CD14-positive monocyte (primary cell): ENCODE measurements at regions not wholly inside any gene's neighbourhood (a gene's known extent, or its start where the extent isn't known, plus 50 kb on each side); places are given as distances from the start of the nearest gene placed in this dataset.

Source experiments
- DNase-seq, 3 donors: peaks; one replicate each; pipeline ENCODE4 v3.0.0-alpha.2; 2011 to 2022
- H2AFZ ChIP-seq: 2 replicates; pipeline ENCODE4 v1.6.0; 2012; ENCODE audit warnings: mild to moderate bottlenecking, low read depth, low read length, inconsistent platforms; ENCODE audit not compliant: insufficient read depth, poor library complexity, severe bottlenecking
- H3K27ac ChIP-seq, 2 donors: 1 replicate in 1 of 2; 2 replicates in 1 of 2; pipeline ENCODE4 v1.5.1; 2012 to 2013; ENCODE audit warnings: low read length in 2 of 2, control low read depth in 1 of 2, inconsistent platforms in 1 of 2, low read depth in 1 of 2, mild to moderate bottlenecking in 1 of 2
- H3K27me3 ChIP-seq, 2 donors: one replicate each; pipeline versions ENCODE4 v1.6.0 to v1.6.1; 2011 to 2013; ENCODE audit warnings: low read length in 2 of 2; ENCODE audit not compliant: control insufficient read depth in 2 of 2, insufficient read depth in 2 of 2
- H3K36me3 ChIP-seq, 2 donors: replicated peaks in 1 of 2; 1 replicate in 1 of 2; 2 replicates in 1 of 2; pipeline versions ENCODE4 v1.5.1 to v1.6.1; 2012 to 2013; ENCODE audit warnings: low read length in 2 of 2, control low read depth in 1 of 2, inconsistent platforms in 1 of 2, mild to moderate bottlenecking in 1 of 2; ENCODE audit not compliant: insufficient read depth in 2 of 2, control insufficient read depth in 1 of 2
- H3K4me1 ChIP-seq, 2 donors: 1 replicate in 1 of 2; 2 replicates in 1 of 2; pipeline versions ENCODE4 v1.5.1 to v1.6.1; 2012 to 2013; ENCODE audit warnings: low read length in 2 of 2, control low read depth in 1 of 2, inconsistent platforms in 1 of 2, mild to moderate bottlenecking in 1 of 2, moderate library complexity in 1 of 2; ENCODE audit not compliant: insufficient read depth in 2 of 2, control insufficient read depth in 1 of 2
- H3K4me2 ChIP-seq: replicated peaks from 2 replicates; pipeline ENCODE3; 2012; ENCODE audit warnings: low read length, moderate library complexity, mild to moderate bottlenecking; ENCODE audit not compliant: poor library complexity, severe bottlenecking; ENCODE audit errors: extremely low read depth
- H3K4me3 ChIP-seq, 3 experiments: fragments of 200-600 bp in 1 of 3; sonication (generic) in 1 of 3; replicated peaks in 1 of 3; 1 replicate in 2 of 3; 2 replicates in 1 of 3; pipeline ENCODE4 v1.5.1; 2011 to 2013; ENCODE audit warnings: low read length in 3 of 3, mild to moderate bottlenecking in 3 of 3, control low read depth in 2 of 3, low read depth in 2 of 3, inconsistent platforms in 1 of 3, moderate library complexity in 1 of 3
- H3K79me2 ChIP-seq: 2 replicates; pipeline ENCODE4 v1.6.0; 2012; ENCODE audit warnings: mild to moderate bottlenecking, control low read depth, inconsistent platforms, low read length, moderate library complexity; ENCODE audit not compliant: insufficient read depth
- H3K9ac ChIP-seq: 2 replicates; pipeline ENCODE4 v1.6.0; 2017; ENCODE audit warnings: low read length, mild to moderate bottlenecking; ENCODE audit not compliant: insufficient read depth, poor library complexity, severe bottlenecking
- H3K9me3 ChIP-seq, 2 donors: replicated peaks in 1 of 2; 1 replicate in 1 of 2; 2 replicates in 1 of 2; pipeline versions ENCODE4 v1.5.1 to v1.6.1; 2012 to 2013; ENCODE audit warnings: low read length in 2 of 2, control low read depth in 1 of 2; ENCODE audit not compliant: control insufficient read depth in 1 of 2, insufficient read depth in 1 of 2
- H4K20me1 ChIP-seq: 2 replicates; pipeline ENCODE4 v1.6.0; 2012; ENCODE audit warnings: mild to moderate bottlenecking, low read length, control low read depth, moderate library complexity; ENCODE audit not compliant: insufficient read depth
- H3K27ac Mint-ChIP-seq, 7 donors: one replicate each; pipeline ENCODE4 v1.8.0; 2020; ENCODE audit warnings: mild to moderate bottlenecking in 7 of 7, mixed read lengths in 7 of 7, moderate library complexity in 6 of 7, inconsistent platforms in 2 of 7
- H3K27me3 Mint-ChIP-seq, 3 donors: one replicate each; pipeline ENCODE4 v1.8.0; 2021 to 2022; ENCODE audit warnings: low read depth in 3 of 3, mild to moderate bottlenecking in 3 of 3, mixed read lengths in 3 of 3, moderate library complexity in 3 of 3, inconsistent platforms in 1 of 3
- H3K36me3 Mint-ChIP-seq, 2 donors: one replicate each; pipeline ENCODE4 v1.8.0; 2020; ENCODE audit warnings: mixed read lengths in 2 of 2, inconsistent platforms in 1 of 2, mild to moderate bottlenecking in 1 of 2
- H3K4me1 Mint-ChIP-seq: one replicate; pipeline ENCODE4 v1.8.0; 2020; ENCODE audit warnings: mild to moderate bottlenecking, mixed read lengths
- H3K4me3 Mint-ChIP-seq, 2 donors: one replicate each; pipeline ENCODE4 v1.8.0; 2020; ENCODE audit warnings: mild to moderate bottlenecking in 2 of 2, mixed read lengths in 2 of 2, moderate library complexity in 1 of 2
- H3K9me3 Mint-ChIP-seq, 7 donors: one replicate each; pipeline ENCODE4 v1.8.0; 2020 to 2022; ENCODE audit warnings: mixed read lengths in 7 of 7, mild to moderate bottlenecking in 6 of 7, moderate library complexity in 6 of 7, inconsistent platforms in 2 of 7
- WGBS: methylation state at CpG from one replicate; pipeline ENCODE4 v1.1.5; 2013; ENCODE audit warnings: missing lambda C conversion rate; ENCODE audit not compliant: insufficient coverage; 5-methylcytosine and 5-hydroxymethylcytosine counted together
- intact Hi-C, 2 donors: fragments of 100-400 bp; cut with micrococcal nuclease; formaldehyde crosslinking; loops; one replicate each; pipeline versions ENCODE4 v1.15.0 to v1.15.1; 2023
- TF ChIP-seq, protein P1 (sequence below): fragments of 200-600 bp; IDR thresholded peaks from one replicate; pipeline ENCODE4 v1.8.0; 2022; ENCODE audit warnings: antibody characterized with exemption, mild to moderate bottlenecking

- no peak overlapping the region for H3K4me3 ChIP-seq
- Mint-ChIP-seq H3K9me3 (peaks cover 0 to 2% (median 0%) of the 10 kb centered on the region in 7 donors), H3K27me3 (peaks cover 10 to 36% (median 16%) of the 10 kb centered on the region in 3 donors), H3K4me3 (no peak overlapping the region), H3K27ac (no peak overlapping the region), H3K36me3 (no peaks in the 10 kb centered on the region), H3K4me1 (no peaks in the 10 kb centered on the region)
- H3K4me2 ChIP-seq: no peak overlapping the region
- H3K36me3 ChIP-seq: no peaks in the 10 kb centered on the region
- H3K4me1 ChIP-seq: no peaks in the 10 kb centered on the region
- no peaks in the 10 kb centered on the region for H3K79me2 ChIP-seq
- no peak overlapping the region for H2AFZ ChIP-seq
- H3K9me3 ChIP-seq: no peaks in the 10 kb centered on the region
- DNase-seq: no peak
- no peak overlapping the region for H3K9ac ChIP-seq
- peaks cover 6 to 21% of the 10 kb centered on the region in 2 donors for H3K27me3 ChIP-seq
- H3K27ac ChIP-seq: no peak overlapping the region
- intact Hi-C loops: no loop called here
- TF ChIP-seq, protein P1, sequence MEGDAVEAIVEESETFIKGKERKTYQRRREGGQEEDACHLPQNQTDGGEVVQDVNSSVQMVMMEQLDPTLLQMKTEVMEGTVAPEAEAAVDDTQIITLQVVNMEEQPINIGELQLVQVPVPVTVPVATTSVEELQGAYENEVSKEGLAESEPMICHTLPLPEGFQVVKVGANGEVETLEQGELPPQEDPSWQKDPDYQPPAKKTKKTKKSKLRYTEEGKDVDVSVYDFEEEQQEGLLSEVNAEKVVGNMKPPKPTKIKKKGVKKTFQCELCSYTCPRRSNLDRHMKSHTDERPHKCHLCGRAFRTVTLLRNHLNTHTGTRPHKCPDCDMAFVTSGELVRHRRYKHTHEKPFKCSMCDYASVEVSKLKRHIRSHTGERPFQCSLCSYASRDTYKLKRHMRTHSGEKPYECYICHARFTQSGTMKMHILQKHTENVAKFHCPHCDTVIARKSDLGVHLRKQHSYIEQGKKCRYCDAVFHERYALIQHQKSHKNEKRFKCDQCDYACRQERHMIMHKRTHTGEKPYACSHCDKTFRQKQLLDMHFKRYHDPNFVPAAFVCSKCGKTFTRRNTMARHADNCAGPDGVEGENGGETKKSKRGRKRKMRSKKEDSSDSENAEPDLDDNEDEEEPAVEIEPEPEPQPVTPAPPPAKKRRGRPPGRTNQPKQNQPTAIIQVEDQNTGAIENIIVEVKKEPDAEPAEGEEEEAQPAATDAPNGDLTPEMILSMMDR: no peak
- 79% methylated on average over 2 of the region's 3 CpGs for WGBS
- no peaks in the 10 kb centered on the region for H4K20me1 ChIP-seq
Measured at GRCh38 chr12:108055141-108055540, 73.9 kb upstream of the WSCD2 start.

- no peak overlapping the region for H3K9ac ChIP-seq
- intact Hi-C loops: no loop called here
- no peaks in the 10 kb centered on the region for H3K4me1 ChIP-seq
- H3K79me2 ChIP-seq: no peaks in the 10 kb centered on the region
- 63% methylated on average over 1 of the region's 3 CpGs for WGBS
- DNase-seq: no peak
- Mint-ChIP-seq H3K4me1 (no peaks in the 10 kb centered on the region), H3K4me3 (no peak overlapping the region), H3K9me3 (peaks cover 0 to 3% (median 0%) of the 10 kb centered on the region in 7 donors), H3K27ac (no peak overlapping the region), H3K27me3 (peaks cover 1 to 16% (median 6%) of the 10 kb centered on the region in 3 donors), H3K36me3 (no peaks in the 10 kb centered on the region)
- H3K4me3 ChIP-seq: no peak overlapping the region
- no peaks in the 10 kb centered on the region for H4K20me1 ChIP-seq
- H3K9me3 ChIP-seq: no peaks in the 10 kb centered on the region
- no peaks in the 10 kb centered on the region for H3K36me3 ChIP-seq
- no peak overlapping the region for H3K4me2 ChIP-seq
- H3K27ac ChIP-seq: no peak overlapping the region
- no peak overlapping the region for H2AFZ ChIP-seq
- H3K27me3 ChIP-seq: peaks cover 0 to 12% of the 10 kb centered on the region in 2 donors
- TF ChIP-seq, protein P1: no peak
Measured at GRCh38 chr12:108060067-108060466, 69.0 kb upstream of the WSCD2 start.
